Stimulated activated naive CD8-positive, alpha-beta T cell treated with anti-CD3 and anti-CD28 coated beads, Interleukin-15, amount 100 ng/mL, for 72 hours (primary cell): ENCODE measurements at regions not wholly inside any gene's neighbourhood (a gene's known extent, or its start where the extent isn't known, plus 50 kb on each side); places are given as distances from the start of the nearest gene placed in this dataset.

ENCODE experiments used
- ATAC-seq: fragments of 150-1000 bp; cut with Tn5 transposase; 2 replicates; pipeline ENCODE4 v1.10.0; 2021; ENCODE audit warnings: mild to moderate bottlenecking, moderate library complexity
- DNase-seq, 2 donors: peaks; one replicate each; pipeline ENCODE4 v3.0.0; 2021 to 2022
- H3K27ac Mint-ChIP-seq, 2 donors: one replicate each; pipeline ENCODE4 v1.8.0; 2022; ENCODE audit warnings: mild to moderate bottlenecking in 2 of 2, mixed read lengths in 2 of 2, moderate library complexity in 2 of 2
- H3K27me3 Mint-ChIP-seq: one replicate; pipeline ENCODE4 v1.8.0; 2022; ENCODE audit warnings: mixed read lengths
- H3K4me1 Mint-ChIP-seq: one replicate; pipeline ENCODE4 v1.8.0; 2022; ENCODE audit warnings: mild to moderate bottlenecking, mixed read lengths
- H3K4me3 Mint-ChIP-seq, 2 donors: one replicate each; pipeline ENCODE4 v1.8.0; 2022; ENCODE audit warnings: mild to moderate bottlenecking in 2 of 2, mixed read lengths in 2 of 2, moderate library complexity in 1 of 2
- H3K9me3 Mint-ChIP-seq, 2 donors: one replicate each; pipeline ENCODE4 v1.8.0; 2022; ENCODE audit warnings: mixed read lengths in 2 of 2

GRCh38 chr18:24975496-24976372 lies 376.2 kb downstream of the ZNF521 start:
- no peaks in the 10 kb centered on the region for H3K4me1 Mint-ChIP-seq
- H3K27me3 Mint-ChIP-seq: peaks cover 14% of the 10 kb centered on the region
- no peak overlapping the region for H3K27ac Mint-ChIP-seq
- DNase-seq (no peak), ATAC-seq (no peak)
- peaks cover 0 to 4% of the 10 kb centered on the region in 2 donors for H3K9me3 Mint-ChIP-seq
- H3K4me3 Mint-ChIP-seq: no peak overlapping the region

DNA sequence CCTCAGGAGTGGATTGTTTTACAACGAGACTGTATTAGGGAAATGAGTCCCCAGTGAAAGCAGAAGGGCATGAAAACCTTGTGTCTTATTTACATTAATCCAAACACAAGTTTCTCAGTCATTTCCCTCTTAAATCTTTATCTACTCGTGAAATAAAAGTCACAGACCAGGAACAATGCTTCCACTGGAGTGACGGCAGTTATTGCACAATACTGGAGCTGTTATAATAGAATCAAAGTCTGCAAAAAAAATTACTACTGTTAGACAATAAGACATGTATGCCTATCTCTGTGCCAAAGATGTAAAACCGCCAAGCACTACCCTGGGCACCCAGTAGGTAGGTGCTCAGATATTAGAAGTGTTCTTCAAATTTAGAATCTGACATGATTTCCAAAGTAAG lies 375.5 kb downstream of the ZNF521 start:
- peaks cover 0 to 1% of the 10 kb centered on the region in 2 donors for H3K9me3 Mint-ChIP-seq
- no peak for DNase-seq
- peaks cover 14% of the 10 kb centered on the region for H3K27me3 Mint-ChIP-seq
- ATAC-seq: no peak
- H3K27ac Mint-ChIP-seq: no peak overlapping the region
- H3K4me1 Mint-ChIP-seq: no peaks in the 10 kb centered on the region
- H3K4me3 Mint-ChIP-seq: no peak overlapping the region

- H3K27ac Mint-ChIP-seq: no peak overlapping the region
These were observed 372.7 kb downstream of the ZNF521 start for GRCh38 chr18:24979235-24979634.

GRCh38 chr18:24982831-24983230 lies 369.1 kb downstream of the ZNF521 start:
- ATAC-seq: no peak
- Mint-ChIP-seq H3K4me3 (no peak overlapping the region), H3K27me3 (peaks cover 22% of the 10 kb centered on the region), H3K4me1 (no peaks in the 10 kb centered on the region), H3K27ac (no peak overlapping the region), H3K9me3 (no peaks in the 10 kb centered on the region)
- DNase-seq: no peak

More at GRCh38 chr18:24979235-24979634, 372.7 kb downstream of the ZNF521 start:
- Mint-ChIP-seq H3K4me3 (no peak overlapping the region), H3K9me3 (no peaks in the 10 kb centered on the region), H3K27me3 (peaks cover 14% of the 10 kb centered on the region), H3K4me1 (no peaks in the 10 kb centered on the region)
- ATAC-seq: no peak
- no peak for DNase-seq

- H3K27me3 Mint-ChIP-seq: peaks cover 19% of the 10 kb centered on the region
- no peak overlapping the region for H3K27ac Mint-ChIP-seq
- no peaks in the 10 kb centered on the region for H3K9me3 Mint-ChIP-seq
- no peak for DNase-seq
- no peak overlapping the region for H3K4me3 Mint-ChIP-seq
- ATAC-seq: no peak
- no peaks in the 10 kb centered on the region for H3K4me1 Mint-ChIP-seq
These were observed 368.3 kb downstream of the ZNF521 start for GRCh38 chr18:24983566-24984139.

GRCh38 chr18:24985586-24985985 lies 366.4 kb downstream of the ZNF521 start:
- ATAC-seq: no peak
- Mint-ChIP-seq H3K27me3 (peaks cover 8% of the 10 kb centered on the region), H3K27ac (no peak overlapping the region), H3K4me3 (no peak overlapping the region), H3K4me1 (no peaks in the 10 kb centered on the region), H3K9me3 (no peaks in the 10 kb centered on the region)
- no peak for DNase-seq

- H3K4me3 Mint-ChIP-seq: no peak overlapping the region
- no peaks in the 10 kb centered on the region for H3K4me1 Mint-ChIP-seq
- ATAC-seq: no peak
- H3K9me3 Mint-ChIP-seq: no peaks in the 10 kb centered on the region
- no peak overlapping the region for H3K27ac Mint-ChIP-seq
- DNase-seq: no peak
- peaks cover 8% of the 10 kb centered on the region for H3K27me3 Mint-ChIP-seq
These were observed 365.2 kb downstream of the ZNF521 start for GRCh38 chr18:24986666-24987302.

GRCh38 chr18:24987303-24988252 lies 364.4 kb downstream of the ZNF521 start:
- ATAC-seq: no peak
- H3K27me3 Mint-ChIP-seq: peaks cover 8% of the 10 kb centered on the region
- no peaks in the 10 kb centered on the region for H3K4me1 Mint-ChIP-seq
- no peak for DNase-seq
- H3K9me3 Mint-ChIP-seq: no peaks in the 10 kb centered on the region
- no peak overlapping the region for H3K27ac Mint-ChIP-seq
- H3K4me3 Mint-ChIP-seq: no peak overlapping the region

- no peak overlapping the region for H3K27ac Mint-ChIP-seq
- H3K4me3 Mint-ChIP-seq: no peak overlapping the region
- ATAC-seq (no peak), DNase-seq (no peak)
- H3K27me3 Mint-ChIP-seq: peaks cover 8% of the 10 kb centered on the region
- no peaks in the 10 kb centered on the region for H3K4me1 Mint-ChIP-seq
- H3K9me3 Mint-ChIP-seq: no peaks in the 10 kb centered on the region
These were observed 363.6 kb downstream of the ZNF521 start for GRCh38 chr18:24988253-24988840.

DNA sequence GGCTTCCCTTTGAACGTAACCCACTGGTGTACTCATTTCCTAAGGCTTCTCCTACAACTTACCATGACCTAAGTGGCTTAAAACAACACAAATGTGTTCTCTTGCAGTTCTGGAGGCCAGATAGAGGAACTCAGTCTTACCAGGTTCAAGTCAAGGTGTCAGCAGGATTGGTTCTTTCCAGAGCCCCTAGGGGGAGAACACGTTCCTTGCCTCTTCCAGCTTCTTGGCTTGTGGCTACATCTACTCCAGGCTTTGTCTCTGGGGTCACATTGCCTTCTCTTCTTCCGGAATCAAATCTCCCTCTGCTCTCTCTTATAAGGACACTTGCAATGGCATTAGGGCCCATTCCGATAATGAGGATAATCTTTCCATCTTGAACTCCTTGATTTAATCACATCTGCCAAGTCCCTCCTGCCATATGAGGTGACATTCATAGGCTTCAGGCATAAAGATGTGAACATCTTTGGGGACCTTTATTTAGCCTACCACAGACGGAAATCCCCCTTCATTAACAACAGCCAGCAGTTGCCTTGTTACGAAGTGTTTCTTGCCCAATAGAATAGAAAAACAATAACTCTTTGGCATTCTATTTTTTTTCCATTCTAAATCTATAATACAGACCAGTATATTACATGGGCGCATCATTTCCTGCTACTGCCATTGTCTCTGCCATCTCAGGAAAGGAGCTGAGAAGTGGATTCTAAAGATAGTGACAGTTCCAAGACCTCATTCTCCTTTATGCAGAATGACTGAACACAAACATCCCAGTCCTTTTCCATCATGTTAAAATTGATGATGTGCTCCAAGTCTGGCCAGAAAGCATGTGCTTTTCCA lies 362.0 kb downstream of the ZNF521 start:
- no peak overlapping the region for H3K27ac Mint-ChIP-seq
- no peak for DNase-seq
- H3K27me3 Mint-ChIP-seq: peaks cover 15% of the 10 kb centered on the region
- no peak for ATAC-seq
- H3K4me1 Mint-ChIP-seq: no peaks in the 10 kb centered on the region
- H3K9me3 Mint-ChIP-seq: no peaks in the 10 kb centered on the region
- no peak overlapping the region for H3K4me3 Mint-ChIP-seq

DNA sequence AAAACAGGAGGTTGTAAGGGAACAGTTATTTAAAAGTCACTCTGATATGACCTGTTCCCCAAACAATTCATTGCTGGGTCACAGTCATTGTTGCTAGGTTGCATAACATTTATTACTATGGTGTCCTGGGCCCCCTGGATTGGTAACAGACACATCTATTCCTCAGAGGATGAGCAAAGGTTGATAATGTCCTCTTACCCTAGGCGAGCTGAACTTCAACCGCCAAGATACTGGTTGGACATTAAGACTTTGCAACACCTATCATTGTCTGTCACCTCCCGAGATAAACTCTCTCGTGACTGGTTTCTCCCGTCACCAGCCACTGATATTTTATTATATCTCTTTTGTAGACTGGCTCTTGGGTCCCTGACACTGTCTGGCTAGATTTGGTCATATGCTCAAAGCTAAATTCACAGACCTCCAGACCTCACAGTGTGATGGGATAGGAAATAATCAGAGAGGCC lies 361.3 kb downstream of the ZNF521 start:
- no peak for DNase-seq
- H3K27me3 Mint-ChIP-seq: peaks cover 15% of the 10 kb centered on the region

DNA sequence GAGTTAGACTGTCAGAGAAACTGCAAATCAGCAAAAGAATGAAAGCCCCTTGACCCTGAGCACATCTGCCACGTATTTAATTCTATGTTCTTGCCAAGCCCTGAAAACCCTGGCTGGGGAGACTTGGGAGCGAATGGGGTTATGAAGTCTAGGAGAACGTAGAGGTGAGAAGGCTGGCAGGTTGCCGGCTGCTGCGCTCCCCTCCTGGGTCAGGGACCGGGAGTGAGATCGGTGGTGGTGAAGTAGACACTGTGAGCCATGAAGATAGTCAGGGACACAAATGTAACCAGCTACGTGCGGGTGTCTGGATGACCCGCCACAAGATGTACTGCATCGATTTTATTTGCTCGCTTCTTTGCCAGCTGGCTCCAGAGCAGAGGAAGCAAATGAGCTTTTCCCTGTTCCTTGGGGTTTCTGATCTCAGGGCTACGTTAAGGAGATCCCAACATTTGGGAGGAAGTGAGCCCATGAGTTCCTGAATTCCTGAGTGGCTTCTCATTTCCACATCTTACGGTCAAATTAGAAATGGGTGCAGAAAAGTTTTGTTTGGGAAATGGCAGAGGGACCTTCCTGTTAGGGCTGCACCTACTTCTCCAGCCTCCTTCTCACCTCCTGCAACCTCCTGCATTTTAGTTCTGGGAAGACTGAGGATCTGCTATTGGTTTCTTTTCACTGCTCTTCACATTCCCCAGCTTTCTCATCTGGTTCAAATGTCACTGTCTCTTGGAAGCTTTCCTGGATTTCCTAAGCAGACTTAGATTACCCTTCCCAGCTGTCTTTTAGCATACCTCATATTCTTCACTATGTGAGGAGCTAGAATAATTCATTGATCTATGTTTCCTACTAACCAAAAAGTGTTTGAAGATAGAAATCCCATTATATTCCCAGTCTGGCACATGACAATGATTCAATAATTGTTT lies 360.6 kb downstream of the ZNF521 start:
- DNase-seq (no peak), ATAC-seq (no peak)
- H3K4me1 Mint-ChIP-seq: no peaks in the 10 kb centered on the region
- no peaks in the 10 kb centered on the region for H3K9me3 Mint-ChIP-seq
- H3K27me3 Mint-ChIP-seq: peaks cover 8% of the 10 kb centered on the region
- H3K4me3 Mint-ChIP-seq: no peak overlapping the region
- H3K27ac Mint-ChIP-seq: no peak overlapping the region

More for the DNA sequence above, 361.3 kb downstream of the ZNF521 start:
- H3K4me3 Mint-ChIP-seq: no peak overlapping the region
- ATAC-seq: no peak
- no peak overlapping the region for H3K27ac Mint-ChIP-seq
- no peaks in the 10 kb centered on the region for H3K9me3 Mint-ChIP-seq
- no peaks in the 10 kb centered on the region for H3K4me1 Mint-ChIP-seq

DNA sequence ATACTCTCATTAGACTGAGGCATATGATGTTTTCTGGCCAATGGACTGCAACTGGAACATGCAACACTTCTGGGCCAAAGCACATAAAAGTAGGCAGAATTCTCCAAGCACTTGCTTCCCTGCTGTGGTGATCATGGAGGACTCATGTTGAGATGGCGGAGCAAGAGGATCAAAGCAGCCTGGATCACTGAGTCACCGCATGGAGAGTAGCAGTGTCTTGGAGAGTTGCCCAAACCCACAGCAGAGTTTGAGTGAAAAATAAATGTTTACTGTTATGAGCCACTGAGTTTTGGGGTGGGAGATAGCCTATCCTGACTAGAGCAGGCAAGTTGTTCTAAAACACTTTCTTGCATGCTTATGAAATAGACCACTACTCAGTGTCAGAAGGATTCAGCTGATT lies 359.5 kb downstream of the ZNF521 start:
- peaks cover 0 to 4% of the 10 kb centered on the region in 2 donors for H3K9me3 Mint-ChIP-seq
- ATAC-seq: no peak
- no peak for DNase-seq
- peaks cover 7% of the 10 kb centered on the region for H3K27me3 Mint-ChIP-seq
- H3K4me1 Mint-ChIP-seq: no peaks in the 10 kb centered on the region
- H3K4me3 Mint-ChIP-seq: no peak overlapping the region
- no peak overlapping the region for H3K27ac Mint-ChIP-seq
